NT2/D1 (cell line): ENCODE measurements at regions not wholly inside any gene's neighbourhood (a gene's known extent, or its start where the extent isn't known, plus 50 kb on each side); places are given as distances from the start of the nearest gene placed in this dataset.

Experiments
- SUZ12 ChIP-seq: IDR thresholded peaks from 2 replicates; pipeline ENCODE4 v1.6.1; 2011; ENCODE audit not compliant: insufficient read length, insufficient read depth; ENCODE audit errors: extremely low read depth
- YY1 ChIP-seq: IDR thresholded peaks from 2 replicates; pipeline ENCODE4 v1.6.1; 2011; ENCODE audit not compliant: insufficient read length, insufficient read depth

GRCh38 chr3:76889911-76890310 lies 150.0 kb upstream of the ROBO2 start:
- TF ChIP-seq SUZ12 (no peak), YY1 (no peak)
